Activated CD4-positive, alpha-beta T cell treated with anti-CD3 and anti-CD28 coated beads, Interleukin-10, Interleukin-2, amounts not matched to agents 100 ng/mL and 50 ng/mL, durations not matched to agents 16 hours and 8 hours (primary cell): ENCODE measurements at regions not wholly inside any gene's neighbourhood (a gene's known extent, or its start where the extent isn't known, plus 50 kb on each side); places are given as distances from the start of the nearest gene placed in this dataset.
"Not testable (repeated sequence)": the region's sequence is repeated elsewhere in the genome, so short reads cannot be mapped to it uniquely, and the experiment has no call there.

ENCODE experiments used
- DNase-seq: peaks from one replicate; pipeline ENCODE4 v3.0.0-alpha.2; 2020

DNA sequence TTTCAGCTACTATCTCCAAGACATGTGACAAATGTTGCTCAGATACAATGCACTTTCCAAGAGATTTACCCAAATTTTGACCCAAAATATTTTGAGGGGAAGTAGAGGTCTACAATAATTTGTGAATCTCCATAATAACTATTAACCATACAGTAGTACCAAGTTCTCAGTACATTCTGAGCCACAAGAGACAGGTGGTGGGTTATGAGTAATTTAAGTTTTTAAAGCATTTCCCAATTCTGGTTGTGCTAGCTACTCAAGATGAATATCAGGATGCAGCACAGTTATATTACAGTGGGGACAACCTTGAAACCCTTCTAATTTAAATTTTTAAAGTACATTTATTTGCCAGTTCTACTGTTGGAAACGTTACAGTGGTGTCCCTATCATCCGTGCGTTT is 92.2 kb upstream of the MITF start:
- DNase-seq, result no peak

DNA sequence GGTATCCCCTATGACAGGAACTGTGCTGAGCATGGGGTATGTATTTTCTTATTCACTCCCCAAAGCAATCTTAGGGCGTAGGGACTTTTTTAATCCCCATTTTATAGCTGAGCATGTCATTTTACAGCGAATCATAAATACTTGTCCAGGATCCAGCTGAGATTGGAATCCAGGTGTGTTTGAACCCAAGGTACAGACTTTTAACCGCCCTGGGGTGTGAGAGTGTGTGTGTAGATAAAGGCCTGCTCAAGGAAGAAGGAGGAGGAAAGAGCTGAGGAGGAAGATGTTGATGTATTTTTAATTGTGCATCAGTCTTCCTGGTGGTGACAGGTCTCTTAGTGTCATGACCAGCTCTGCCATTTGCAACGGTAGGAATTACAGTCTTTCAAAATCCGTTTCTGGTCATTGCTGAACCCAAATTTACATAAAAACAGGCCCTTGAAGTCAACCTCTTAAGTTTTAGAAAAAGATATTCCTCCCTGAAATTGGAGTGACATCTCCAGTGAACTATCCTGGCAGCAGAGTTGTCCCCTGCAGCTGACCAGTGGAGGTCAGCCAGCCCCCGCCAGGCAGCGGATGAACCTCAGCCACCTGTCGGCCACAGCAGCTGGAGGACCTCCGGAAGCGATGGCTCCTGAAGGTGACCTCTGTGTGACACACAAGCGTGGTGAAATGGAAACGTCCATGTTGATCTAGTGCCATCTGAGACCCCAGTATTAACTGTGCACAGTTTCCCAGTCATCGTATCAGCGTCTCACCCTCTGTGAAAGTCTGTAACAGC is 92.8 kb upstream of the MITF start:
- DNase-seq, result no peak

DNA sequence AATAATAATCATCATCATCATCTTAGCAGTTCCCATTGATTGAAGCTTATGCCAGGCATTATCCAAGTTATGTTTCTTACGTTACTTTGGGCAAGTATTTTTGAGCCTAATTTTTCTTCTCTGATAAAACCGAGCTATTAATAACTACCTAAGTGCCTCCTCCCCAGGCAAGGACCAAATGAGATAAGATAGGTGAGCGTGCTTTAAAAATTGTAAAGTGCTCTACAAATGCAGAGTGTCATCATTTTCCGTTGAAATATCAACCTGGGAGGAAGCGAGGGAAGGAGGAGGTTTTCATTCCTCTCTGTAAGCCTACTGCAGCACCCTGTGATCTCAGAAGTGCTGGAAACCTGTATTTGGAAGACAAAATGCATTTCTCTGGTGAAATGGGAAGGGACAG is 96.7 kb upstream of the MITF start:
- no peak for DNase-seq

DNA sequence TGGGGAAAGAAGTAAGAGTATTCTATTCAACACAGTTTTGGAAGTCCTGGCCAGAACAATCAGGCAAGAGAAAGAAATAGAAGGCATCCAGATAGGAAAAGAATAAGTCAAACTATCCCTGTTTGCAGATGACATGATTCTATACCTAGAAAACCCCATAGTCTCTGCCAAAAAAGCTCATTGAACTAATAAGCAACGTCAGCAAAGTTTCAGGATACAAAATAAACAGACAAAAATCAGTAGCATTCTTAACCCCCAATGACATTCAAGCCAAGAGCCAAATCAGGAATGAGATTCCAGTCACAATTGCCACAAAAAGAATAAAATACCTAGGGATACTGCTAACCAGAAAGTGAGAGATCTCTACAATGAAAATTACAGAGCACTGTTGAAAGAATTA is 99.4 kb upstream of the MITF start:
- DNase-seq, result no peak

DNA sequence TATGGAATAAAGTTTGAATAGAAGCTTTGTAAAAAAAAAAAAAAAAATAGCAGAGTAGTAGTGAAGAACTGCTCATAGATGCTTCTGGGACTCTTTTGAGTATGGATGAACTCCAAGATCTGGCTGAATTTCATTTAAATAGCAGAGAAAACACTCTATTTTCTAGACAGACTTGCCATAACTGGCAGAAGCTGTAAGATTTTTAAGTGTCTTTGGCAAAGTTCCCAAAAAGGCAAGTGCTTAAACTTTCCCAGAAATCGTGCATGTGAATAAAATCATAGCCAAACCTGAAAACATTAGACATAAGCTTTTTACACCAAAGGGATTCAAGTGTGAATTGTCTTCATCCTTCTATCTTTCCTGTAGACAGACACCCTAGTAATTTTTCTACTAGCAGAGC is 110.3 kb upstream of the MITF start:
- no peak for DNase-seq

DNA sequence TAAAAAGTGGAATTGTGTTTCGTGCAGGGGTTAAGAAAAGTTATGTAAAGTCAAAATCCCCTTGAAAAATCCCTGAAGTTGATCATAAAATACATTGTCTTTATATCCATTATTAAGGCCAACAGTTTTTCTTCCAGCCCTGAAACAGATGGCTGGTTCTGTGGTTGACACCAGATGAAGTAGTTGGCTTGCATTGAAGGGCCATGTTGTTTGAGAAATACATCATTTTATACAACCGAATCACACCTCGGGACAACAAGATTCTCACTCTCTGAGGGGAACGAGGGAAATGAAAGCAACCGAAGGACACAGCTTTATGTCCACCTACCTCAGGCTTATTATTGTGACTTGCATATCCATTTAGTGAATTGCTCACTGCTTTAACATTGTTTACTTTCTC is 126.0 kb upstream of the MITF start:
- DNase-seq, result no peak

DNA sequence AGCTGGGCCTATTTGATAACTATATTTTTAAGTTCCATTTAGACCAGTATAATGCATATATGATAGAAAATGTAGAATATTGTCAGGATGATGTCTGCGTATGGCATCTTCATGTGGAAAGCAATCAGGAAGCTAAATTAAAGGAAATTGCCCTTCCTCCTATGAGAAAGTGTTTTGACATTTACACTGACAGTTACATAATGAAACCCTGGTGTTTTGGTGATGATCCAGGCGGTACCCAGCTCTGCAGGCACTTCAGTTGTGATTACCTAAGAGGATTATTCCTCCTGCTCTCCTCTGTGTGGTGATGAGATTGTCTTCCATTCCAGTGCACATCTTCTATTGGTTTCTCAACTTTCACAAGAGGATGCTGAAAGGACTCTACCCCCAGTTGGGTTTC is 126.5 kb upstream of the MITF start:
- DNase-seq, result no peak

DNA sequence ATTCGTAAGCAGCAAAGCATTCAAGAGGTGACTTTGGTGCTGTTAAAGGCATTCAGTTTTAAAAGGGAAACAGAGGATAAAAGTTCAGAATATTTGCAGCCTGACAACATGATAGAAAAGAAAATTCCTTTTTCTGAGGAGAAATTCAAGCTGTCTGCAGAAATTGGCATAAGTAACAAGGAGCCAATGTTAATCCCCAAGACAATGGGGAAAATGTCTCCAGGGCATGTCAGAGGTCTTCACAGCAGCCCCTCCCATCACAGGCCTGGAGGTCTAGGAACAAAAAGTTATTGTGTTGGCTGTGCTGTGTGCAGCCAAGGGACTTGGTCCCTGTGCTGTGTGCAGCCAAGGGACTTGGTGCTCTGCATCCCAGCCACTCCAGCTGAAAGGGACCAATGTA is 129.7 kb upstream of the MITF start:
- DNase-seq, result not testable (repeated sequence)

DNA sequence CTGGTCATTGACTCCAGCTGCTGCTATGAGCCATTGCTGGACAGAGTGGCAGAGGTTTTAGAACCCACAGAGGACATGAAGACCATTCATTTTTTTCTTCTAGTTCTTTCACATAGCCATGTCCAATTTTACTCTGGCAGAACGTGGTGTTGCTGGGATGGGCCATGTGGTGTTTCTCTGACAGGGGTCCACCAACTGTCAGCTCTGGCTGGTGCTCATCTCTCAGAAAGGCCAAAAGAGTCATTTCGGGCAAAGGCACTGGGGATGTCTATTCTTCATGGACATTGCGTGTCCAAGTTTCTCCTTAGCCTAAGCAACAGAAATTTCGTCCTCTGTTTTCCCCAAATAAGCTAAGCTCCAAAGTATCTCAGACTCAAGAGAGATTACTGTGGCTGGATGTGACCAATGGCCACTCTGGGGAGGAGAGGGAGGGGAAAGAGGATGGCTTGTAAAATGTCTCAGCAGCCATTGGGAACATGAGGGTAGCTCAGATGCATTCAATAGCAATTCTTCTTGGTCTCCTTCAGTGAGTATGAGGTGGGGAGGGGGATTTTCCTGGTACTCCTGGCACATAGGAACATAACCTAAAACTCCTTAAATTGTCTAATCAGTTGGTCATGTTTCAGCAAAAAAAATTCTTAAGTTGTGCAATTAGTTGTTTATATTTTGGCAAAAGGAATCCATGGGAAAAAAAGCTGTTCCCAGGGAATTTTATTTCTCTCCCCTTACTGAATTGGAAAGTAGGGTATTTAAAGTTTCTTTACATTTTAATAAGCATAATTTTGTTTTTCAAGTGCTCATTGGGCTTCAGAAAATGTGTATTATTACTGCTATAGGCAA is 131.6 kb upstream of the MITF start:
- no peak for DNase-seq

DNA sequence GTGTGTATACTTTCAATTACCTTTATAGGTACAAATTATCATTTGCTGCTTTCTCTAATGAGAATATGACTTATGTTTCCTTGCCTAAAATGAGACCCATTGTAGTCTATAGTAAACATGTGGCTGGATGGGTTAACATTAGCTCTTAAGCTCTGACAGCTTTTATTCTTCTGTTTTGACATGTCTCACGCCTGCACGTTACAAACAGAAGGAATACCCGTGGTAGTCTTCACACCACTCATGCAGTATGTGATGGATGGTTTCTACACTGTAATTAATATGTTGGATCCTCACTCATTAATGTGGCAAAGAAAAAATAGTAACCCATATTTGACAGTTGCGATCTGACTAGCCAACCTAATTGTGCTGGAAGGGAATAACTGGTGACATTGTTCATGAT is 133.4 kb upstream of the MITF start:
- no peak for DNase-seq

DNA sequence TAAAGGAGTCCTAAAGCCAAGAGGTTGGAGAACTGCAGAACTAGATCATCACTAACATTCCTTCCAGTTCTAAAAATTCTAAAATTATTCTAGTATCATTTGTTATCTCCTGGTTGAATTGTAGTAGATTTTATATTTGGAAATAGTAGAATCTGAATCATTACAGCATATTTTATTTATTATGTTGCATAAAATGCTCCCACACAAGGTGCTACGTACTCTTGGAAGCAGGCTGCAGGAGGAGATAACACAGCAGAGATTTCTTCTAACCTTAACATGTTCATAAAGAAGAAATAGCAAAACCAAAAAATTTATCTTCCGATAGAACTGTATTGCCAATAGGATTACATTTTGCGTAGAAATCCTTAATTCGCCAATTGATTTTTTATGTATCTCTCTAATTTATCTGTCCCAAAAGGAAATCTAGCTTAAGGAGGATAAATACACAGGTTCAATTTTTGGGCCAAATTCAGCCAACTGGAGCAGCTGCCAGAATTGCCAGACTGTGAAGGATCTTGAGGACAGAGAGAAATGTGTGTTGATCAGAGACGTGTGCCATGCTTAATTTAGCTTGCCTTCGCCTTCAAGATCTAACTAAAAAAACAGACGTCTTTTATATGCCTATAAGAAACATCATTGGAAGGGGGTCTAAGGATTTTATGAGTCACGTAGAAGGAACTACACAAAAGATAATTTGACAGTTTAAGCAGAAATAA is 134.4 kb upstream of the MITF start:
- DNase-seq, result no peak

DNA sequence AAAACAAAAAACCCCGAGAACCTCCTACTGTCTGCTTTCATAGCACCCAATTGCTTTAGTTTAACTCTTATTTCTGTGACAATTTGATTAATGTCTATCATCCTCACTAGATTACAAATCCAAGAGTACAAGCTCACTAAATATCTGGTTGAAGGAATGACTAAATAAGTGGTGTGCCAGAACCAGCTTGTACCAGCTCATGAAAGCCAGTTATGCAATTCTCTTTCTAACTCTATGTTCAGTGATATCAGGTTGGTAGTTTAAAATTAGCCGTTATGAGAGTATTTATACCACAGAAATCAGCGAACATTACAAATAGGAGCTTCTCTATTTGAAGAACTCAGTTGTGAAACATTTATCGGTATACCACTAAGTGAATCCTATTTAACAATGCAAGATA is 137.2 kb upstream of the MITF start:
- no peak for DNase-seq

DNA sequence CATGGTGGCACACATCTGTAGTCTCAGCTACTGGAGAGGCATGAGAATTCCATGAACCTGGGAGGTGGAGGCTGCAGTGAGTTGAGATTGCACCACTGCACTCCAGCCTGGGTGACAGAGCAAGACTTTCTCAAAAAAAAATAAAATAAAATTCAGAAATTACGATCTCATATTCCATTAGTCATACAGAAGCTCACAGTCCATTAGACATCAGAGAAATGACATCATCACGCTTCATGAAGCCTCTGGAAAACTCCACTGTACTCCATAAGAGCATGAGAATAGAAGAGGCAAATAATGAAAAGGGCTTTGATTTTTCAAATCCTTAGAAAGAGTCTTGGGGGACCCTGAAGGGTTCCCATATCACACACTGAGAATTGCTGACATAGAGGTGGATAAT is 145.0 kb upstream of the MITF start:
- DNase-seq, result no peak

DNA sequence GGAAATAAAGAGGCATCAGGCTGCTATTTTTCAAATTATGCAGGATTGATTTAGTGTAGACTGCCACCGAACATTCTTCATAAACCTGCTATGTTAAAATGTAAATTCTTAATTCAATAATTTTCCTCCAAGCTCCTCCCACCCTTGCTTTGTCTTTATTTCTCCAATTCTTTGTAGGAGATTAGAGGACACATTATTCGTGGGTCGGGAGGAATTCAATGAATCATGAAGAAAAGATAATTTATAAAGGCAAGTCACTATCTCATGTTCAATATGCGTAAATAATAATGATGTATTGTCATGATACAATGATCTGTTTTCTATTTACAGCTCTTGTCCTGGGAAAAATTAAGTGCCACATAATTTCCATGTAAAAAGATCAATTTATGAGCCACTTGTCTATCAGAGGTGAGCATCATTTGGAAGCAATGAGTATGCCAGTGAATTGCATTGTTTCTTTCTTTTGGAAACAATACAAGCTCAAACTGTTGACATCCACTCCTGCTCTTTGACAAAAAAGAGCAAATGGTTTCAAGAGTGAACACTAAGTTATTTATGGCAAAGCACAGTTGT is 148.0 kb upstream of the MITF start:
- no peak for DNase-seq

DNA sequence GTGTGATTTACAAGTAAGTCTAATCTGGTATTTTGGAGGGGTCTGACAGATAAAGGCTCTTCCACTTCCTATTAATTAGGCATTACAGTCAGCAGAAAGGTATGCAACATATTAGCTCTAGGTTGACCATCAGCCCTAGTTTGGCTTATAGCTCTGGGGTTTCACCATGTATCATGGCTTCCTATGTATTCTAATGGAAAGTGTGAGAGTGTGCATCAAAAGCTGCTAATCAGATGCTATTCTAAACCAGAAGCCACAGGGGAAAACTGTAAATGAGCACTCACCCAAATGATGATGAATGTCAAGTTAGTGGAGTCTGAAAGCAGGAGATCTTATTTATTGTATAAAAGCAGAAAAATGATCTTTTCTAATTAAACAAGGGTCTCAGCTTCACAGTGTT is 149.2 kb upstream of the MITF start:
- no peak for DNase-seq

DNA sequence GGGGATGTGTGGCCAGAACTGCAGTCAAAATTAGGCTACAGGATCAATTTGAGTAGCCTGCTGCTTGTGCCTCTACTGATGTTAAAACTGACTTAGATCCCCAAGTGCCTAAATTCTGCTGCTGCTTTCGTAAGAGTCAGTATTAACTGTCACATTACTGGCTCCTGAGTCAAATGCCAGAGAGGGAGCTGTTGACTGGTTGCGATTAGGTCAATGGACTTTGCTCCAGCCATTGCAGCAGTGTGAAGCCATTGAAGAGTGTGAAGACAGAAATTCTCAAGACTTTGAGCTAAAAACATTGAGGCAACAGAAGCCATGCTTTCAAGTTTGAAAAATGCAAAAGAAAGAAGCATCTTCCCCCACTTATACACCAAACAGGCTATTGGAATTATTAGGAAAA is 151.1 kb upstream of the MITF start:
- DNase-seq, result no peak

DNA sequence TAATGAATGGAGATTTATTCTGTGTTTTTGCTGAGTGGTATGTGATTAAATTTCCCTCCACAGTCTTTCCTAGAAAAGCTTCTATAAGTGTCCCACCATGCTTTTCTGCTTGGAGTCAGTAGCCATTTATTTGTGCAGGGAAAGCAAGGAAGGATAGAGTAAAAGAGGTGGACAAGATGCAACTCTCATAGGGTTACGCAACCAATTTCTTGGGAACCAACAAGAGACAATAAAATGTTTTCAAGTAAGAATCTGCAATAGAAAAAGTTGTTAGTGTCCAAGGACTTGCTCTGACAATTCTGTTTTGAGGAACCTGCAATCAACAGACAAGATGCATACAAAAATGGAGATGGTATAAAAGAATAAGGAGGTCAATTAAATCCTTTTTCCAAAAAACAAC is 153.8 kb upstream of the MITF start:
- DNase-seq, result no peak

DNA sequence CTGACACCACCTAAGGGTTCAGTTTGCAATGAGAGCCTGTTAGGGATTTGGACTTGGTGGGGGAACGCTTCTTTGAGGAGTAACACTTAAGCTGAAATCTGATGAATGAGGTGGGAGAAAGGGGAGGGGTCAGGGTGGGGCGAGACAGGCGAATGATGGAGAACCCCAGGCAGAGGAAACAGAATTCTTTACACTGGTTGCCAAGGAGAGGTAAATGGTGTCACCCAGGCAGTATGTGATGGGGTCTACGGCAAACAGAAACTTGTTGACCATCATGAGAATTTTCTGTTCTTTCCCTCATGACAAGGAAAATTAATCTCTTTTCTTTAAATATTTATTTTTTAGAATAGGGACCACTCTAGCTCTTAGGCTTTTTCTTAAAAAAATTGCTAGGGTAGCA is 157.2 kb upstream of the MITF start:
- DNase-seq, result no peak

DNA sequence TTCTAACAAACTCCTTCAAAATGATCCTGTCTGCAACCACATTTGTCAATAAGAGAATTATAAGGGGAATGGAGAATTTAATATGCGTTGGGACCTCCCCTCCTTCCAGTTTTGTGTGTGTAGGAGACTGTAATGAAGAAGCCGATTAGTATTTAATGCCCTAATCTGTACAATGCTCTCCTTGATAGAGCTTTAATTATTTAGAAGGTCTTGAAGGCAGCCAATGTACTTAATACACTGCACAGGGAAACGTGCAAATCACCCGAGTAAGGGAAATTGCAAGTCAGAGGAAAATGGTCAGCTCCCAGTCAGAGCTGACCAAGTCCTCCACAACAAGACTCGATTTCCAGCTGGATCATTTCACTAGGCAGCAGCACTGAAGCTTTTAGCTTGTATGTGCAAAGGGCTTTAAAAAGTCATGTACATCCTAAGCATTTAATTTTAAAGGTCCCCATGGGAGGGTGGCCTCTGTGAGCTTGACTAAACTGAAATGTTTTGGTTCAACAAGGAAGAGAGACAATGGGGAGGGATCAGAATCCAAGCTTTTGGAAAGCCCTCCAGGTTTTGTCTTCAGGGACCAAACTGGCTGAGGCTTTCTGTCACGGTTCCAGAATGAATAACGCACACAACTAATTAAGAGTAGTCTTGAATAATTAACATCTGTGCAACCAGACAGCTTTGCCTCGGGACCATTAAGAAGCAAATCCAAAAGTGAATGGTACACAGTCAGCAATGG is 159.8 kb upstream of the MITF start:
- no peak for DNase-seq

DNA sequence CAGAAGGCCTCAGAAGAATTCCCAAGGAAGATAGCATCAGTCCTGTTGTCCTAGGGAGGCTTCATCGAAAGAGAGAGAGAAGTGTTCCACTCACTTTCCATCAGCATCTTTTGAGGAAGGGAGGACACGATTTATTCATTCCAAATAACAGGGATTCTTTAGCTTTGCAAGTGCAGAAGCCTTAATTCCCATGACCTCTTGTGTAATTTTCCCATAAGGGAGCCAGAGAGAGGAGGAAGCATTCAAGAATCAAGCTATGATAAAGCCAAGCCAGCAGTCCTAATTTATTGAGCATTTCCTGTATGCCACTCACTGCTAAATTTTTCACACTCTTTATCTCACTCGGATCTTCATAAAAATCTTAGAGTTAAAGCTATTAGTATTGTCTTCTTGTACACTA is 169.7 kb upstream of the MITF start:
- DNase-seq, result no peak

DNA sequence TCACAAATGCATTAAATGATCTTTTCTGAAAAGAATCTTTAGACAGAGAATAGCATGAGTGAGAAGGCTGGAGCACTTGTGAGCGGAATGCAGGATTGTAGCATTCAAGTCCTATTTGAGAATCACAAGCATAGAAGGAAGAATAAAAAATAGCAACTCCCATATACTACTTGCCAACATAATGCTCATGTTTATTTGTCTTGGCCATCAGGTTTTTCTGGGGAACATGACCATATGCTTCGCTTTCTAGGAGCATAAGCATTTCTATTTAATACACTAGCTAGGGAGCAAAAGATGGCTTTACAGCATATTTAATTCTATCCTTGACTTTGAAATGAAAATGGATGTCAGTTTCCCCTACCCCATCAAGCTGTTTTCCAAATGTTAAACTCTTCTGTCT is 170.3 kb upstream of the MITF start:
- DNase-seq, result no peak

DNA sequence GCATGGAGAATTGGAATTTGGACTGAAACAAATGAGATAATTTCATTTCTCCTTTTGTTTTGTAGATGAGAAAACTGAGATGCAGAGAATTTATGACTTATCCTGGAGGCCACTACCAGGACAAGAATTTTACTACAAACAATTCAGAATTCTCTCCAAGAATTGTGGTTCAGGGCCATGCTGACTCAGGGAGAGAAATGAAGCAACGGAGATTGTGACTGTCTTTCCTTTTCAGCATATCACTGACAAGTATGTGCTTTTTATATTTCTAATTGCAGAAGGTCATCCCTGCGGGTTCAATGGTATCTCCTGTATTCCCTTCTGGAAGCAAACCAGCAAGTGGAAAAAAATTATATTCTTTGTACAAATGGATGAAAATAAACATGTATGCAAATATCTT is 170.8 kb upstream of the MITF start:
- no peak for DNase-seq

DNA sequence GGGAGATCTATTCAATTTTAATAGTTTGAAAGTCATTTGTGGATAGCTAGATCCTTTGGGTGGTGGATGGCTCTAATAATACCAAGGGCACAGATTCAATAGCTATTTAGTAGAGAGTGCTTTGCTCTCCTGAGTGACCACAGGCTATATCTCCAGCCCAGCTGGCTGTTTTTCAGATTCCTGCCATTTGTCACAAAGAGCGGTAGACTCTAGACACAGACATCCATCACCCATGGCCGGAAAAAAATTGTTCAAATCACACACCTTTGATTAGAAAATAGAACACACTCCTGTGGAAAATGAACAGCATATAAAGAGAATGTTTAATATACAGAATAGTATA is 171.6 kb upstream of the MITF start:
- no peak for DNase-seq
